B cell (primary cell): ENCODE measurements at regions not wholly inside any gene's neighbourhood (a gene's known extent, or its start where the extent isn't known, plus 50 kb on each side); places are given as distances from the start of the nearest gene placed in this dataset.

Source experiments
- CTCF ChIP-seq: fragments of 200-600 bp; IDR thresholded peaks from one replicate; pipeline ENCODE4 v1.8.0; 2022; ENCODE audit warnings: antibody characterized with exemption, mild to moderate bottlenecking
- EZH2 ChIP-seq: IDR thresholded peaks from 2 replicates; pipeline ENCODE4 v1.6.1; 2012; ENCODE audit warnings: borderline replicate concordance, low read depth, mild to moderate bottlenecking, moderate library complexity, low read length; ENCODE audit not compliant: insufficient read depth, poor library complexity, severe bottlenecking

GRCh38 chr6:835476-836160, 142.7 kb upstream of the EXOC2 start:
- TF ChIP-seq CTCF = no peak
- TF ChIP-seq EZH2 = no peak
